ENCODE measurements at regions not wholly inside any gene's neighbourhood (a gene's known extent, or its start where the extent isn't known, plus 50 kb on each side); places are given as distances from the start of the nearest gene placed in this dataset.

GRCh38 chr5:162543437-162543836 lies 475.9 kb downstream of the GABRG2 start:
- H3K27ac ChIP-seq (ENCODE audit: insufficient read depth, low read length) = no peak overlapping the region
- H4K20me1 ChIP-seq (ENCODE audit: insufficient read depth, low read length) = no peaks in the 10 kb centered on the region
- dilution Hi-C loops (cut with HindIII; ENCODE audit: low sequenced_read_pairs, unreplicated experiment) = no loop called here
- POLR2A ChIA-PET (ENCODE audit: unreplicated experiment) = no interaction called here
- no peak overlapping the region for H2AK5ac ChIP-seq (ENCODE audit: low read depth, low read length)
- no peaks in the 10 kb centered on the region for H3K79me1 ChIP-seq (ENCODE audit: low read depth in 1 of 2, low read length in 2 of 2)
- no peak overlapping the region for H3K18ac ChIP-seq (ENCODE audit: low read depth, low read length)
- H2BK5ac ChIP-seq (ENCODE audit: low read depth, low read length, poor library complexity, severe bottlenecking) = no peak overlapping the region
- H3K4ac ChIP-seq (ENCODE audit: low read depth, low read length) = no peak overlapping the region
- in situ Hi-C loops (cut with MboI; ENCODE audit: low sequenced_read_pairs) = no loop called here
- no TSS peak for BruUV-seq (replicated peaks)
- H3K4me2 ChIP-seq (ENCODE audit: low read depth, low read length) = no peak overlapping the region
- no peak for TF ChIP-seq POLR2A (IDR thresholded peaks at IDR 0.05; ENCODE audit: low read depth, low read length)
- TF ChIP-seq RFX5 (IDR thresholded peaks at IDR 0.05; ENCODE audit: low read depth, low read length) = no peak
- TF ChIP-seq SMC3 (IDR thresholded peaks at IDR 0.05; ENCODE audit: low read depth, low read length) = no peak
- TF ChIP-seq ELK1 (IDR thresholded peaks at IDR 0.05; ENCODE audit: borderline replicate concordance, low read depth, low read length) = no peak
- no peak for TF ChIP-seq CTCF (conservative IDR thresholded peaks at IDR 0.05; ENCODE audit: low read depth, low read length)
- no peak for TF ChIP-seq FOS (IDR thresholded peaks at IDR 0.05; ENCODE audit: low read depth, low read length)
- no peak for TF ChIP-seq CEBPB (IDR thresholded peaks at IDR 0.05; ENCODE audit: low read depth, low read length)
- TF ChIP-seq MAFK (IDR thresholded peaks at IDR 0.05; ENCODE audit: low read depth, low read length) = no peak
- TF ChIP-seq RAD21 (IDR thresholded peaks at IDR 0.05; ENCODE audit: low read length) = no peak
- no peak for TF ChIP-seq MXI1 (IDR thresholded peaks at IDR 0.05; ENCODE audit: borderline replicate concordance, low read depth, low read length)
- no peak for TF ChIP-seq RCOR1 (IDR thresholded peaks at IDR 0.05; ENCODE audit: insufficient replicate concordance, low read length)
- no peak for TF ChIP-seq MAZ (IDR thresholded peaks at IDR 0.05; ENCODE audit: borderline replicate concordance, low read depth, low read length)
- TF ChIP-seq NFE2L2 (IDR thresholded peaks at IDR 0.05; ENCODE audit: low read depth, low read length) = no peak
- H3K23ac ChIP-seq (ENCODE audit: low read depth, low read length) = no peak overlapping the region
- H4K8ac ChIP-seq (ENCODE audit: low read depth in 2 of 2, low read length in 2 of 2) = no peak overlapping the region
- H4K5ac ChIP-seq (ENCODE audit: low read depth, low read length) = no peak overlapping the region
- no peak overlapping the region for H2BK15ac ChIP-seq (ENCODE audit: low read depth, low read length)
- no peaks in the 10 kb centered on the region for H3K4me1 ChIP-seq (ENCODE audit: control insufficient read depth, insufficient read depth, low read length)
- DNase-seq (no peak), ATAC-seq (ENCODE audit: low read depth) (no peak)
- no peak overlapping the region for H3K56ac ChIP-seq (ENCODE audit: extremely low read depth, insufficient read depth, low read length)
- H2AFZ ChIP-seq (replicated peaks; ENCODE audit: low read length, poor library complexity) = no peak overlapping the region
- intact Hi-C loops (cut with micrococcal nuclease) = no loop called here
- no peak overlapping the region for H2AK9ac ChIP-seq (replicated peaks; ENCODE audit: low read depth, low read length, poor library complexity)
- no peak overlapping the region for H4K91ac ChIP-seq (ENCODE audit: insufficient read depth, low read depth, low read length)
- H3K14ac ChIP-seq (replicated peaks; ENCODE audit: low read depth, low read length) = no peak overlapping the region
- no peak overlapping the region for H2BK120ac ChIP-seq (ENCODE audit: low read depth, low read length)
- WGBS, 2 experiments (ENCODE audit: extremely low coverage in 2 of 2, insufficient read length in 1 of 2) = no CpG with 5 or more reads among the region's 2 CpGs
- H3K36me3 ChIP-seq (ENCODE audit: control insufficient read depth, insufficient read depth, low read length) = no peaks in the 10 kb centered on the region
- CTCF ChIA-PET = no interaction called here
- no peaks in the 10 kb centered on the region for H3K27me3 ChIP-seq (ENCODE audit: control insufficient read depth, insufficient read depth, low read length)
- H2BK20ac ChIP-seq (ENCODE audit: low read depth, low read length) = no peak overlapping the region
- H3K9me1 ChIP-seq (ENCODE audit: insufficient read depth, low read length) = no peaks in the 10 kb centered on the region
- H3K9me3 ChIP-seq (ENCODE audit: control insufficient read depth, insufficient read depth, low read length) = peaks cover 1% of the 10 kb centered on the region; the same call in 1 of the 2 replicates
- no peak overlapping the region for H3K4me3 ChIP-seq (ENCODE audit: insufficient read depth, low read depth, low read length)
- no peak overlapping the region for H3K9ac ChIP-seq (ENCODE audit: low read depth, low read length)

All from IMR-90 (cell line).